ENCODE measurements at regions not wholly inside any gene's neighbourhood (a gene's known extent, or its start where the extent isn't known, plus 50 kb on each side); places are given as distances from the start of the nearest gene placed in this dataset.
"Not testable (repeated sequence)": the region's sequence is repeated elsewhere in the genome, so short reads cannot be mapped to it uniquely, and the experiment has no call there.

- DNase-seq (ENCODE audit: insufficient read length, low spot score); FAIRE-seq: not testable (repeated sequence)
Measured at GRCh38 chr18:14250084-14250677, 117.9 kb upstream of the ZNF519 start.

- FAIRE-seq; DNase-seq (ENCODE audit: insufficient read length, low spot score): not testable (repeated sequence)
Measured at GRCh38 chr18:14239224-14239623, 107.0 kb upstream of the ZNF519 start.

GRCh38 chr18:14236356-14237048 is 104.3 kb upstream of the ZNF519 start:
- FAIRE-seq; DNase-seq (ENCODE audit: insufficient read length, low spot score): not testable (repeated sequence)

- not testable (repeated sequence) for FAIRE-seq; DNase-seq (ENCODE audit: insufficient read length, low spot score)
Measured at GRCh38 chr18:14225286-14225679, 93.0 kb upstream of the ZNF519 start.

GRCh38 chr18:14224551-14225285 is 92.5 kb upstream of the ZNF519 start:
- not testable (repeated sequence) for DNase-seq (ENCODE audit: insufficient read length, low spot score); FAIRE-seq

- not testable (repeated sequence) for FAIRE-seq; DNase-seq (ENCODE audit: insufficient read length, low spot score)
Measured at GRCh38 chr18:14223919-14224318, 91.7 kb upstream of the ZNF519 start.

- FAIRE-seq; DNase-seq (ENCODE audit: insufficient read length, low spot score): not testable (repeated sequence)
Measured at GRCh38 chr18:14223231-14223822, 91.1 kb upstream of the ZNF519 start.

GRCh38 chr18:14222354-14223221 is 90.4 kb upstream of the ZNF519 start:
- FAIRE-seq; DNase-seq (ENCODE audit: insufficient read length, low spot score): not testable (repeated sequence)

GRCh38 chr18:14221689-14222088 is 89.5 kb upstream of the ZNF519 start:
- FAIRE-seq (no peak), DNase-seq (ENCODE audit: insufficient read length, low spot score) (no peak)
- TF ChIP-seq CTCF (IDR thresholded peaks at IDR 0.05; ENCODE audit: insufficient read depth, missing control alignments) = no peak

GRCh38 chr18:14215952-14216351 is 83.7 kb upstream of the ZNF519 start:
- FAIRE-seq; DNase-seq (ENCODE audit: insufficient read length, low spot score): not testable (repeated sequence)

GRCh38 chr18:14203424-14203823 is 71.2 kb upstream of the ZNF519 start:
- FAIRE-seq; DNase-seq (ENCODE audit: insufficient read length, low spot score): not testable (repeated sequence)

- FAIRE-seq; DNase-seq (ENCODE audit: insufficient read length, low spot score): not testable (repeated sequence)
Measured at GRCh38 chr18:14190776-14191442, 58.7 kb upstream of the ZNF519 start.
